ENCODE measurements at regions not wholly inside any gene's neighbourhood (a gene's known extent, or its start where the extent isn't known, plus 50 kb on each side); places are given as distances from the start of the nearest gene placed in this dataset.

DNA sequence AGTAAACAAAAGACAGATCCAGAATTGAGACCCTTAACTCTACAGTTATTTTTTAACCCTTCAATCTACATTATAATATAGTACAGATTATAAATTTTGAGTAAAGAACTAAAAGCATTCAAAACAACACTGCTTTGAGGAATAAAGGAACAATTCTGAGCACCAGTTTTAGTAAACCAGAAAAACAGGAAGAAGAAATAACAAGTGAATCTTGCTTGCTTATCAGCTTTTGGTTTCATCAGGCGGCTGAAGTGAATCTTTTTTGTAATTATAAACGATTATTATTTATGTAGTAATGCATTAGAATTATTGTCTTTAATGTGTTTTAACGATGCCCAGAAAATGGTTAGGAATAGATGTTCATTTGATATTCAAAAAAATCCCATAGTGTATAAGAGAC, 305.4 kb downstream of the ARAP2 start:
- TF ChIP-seq, protein P1, sequence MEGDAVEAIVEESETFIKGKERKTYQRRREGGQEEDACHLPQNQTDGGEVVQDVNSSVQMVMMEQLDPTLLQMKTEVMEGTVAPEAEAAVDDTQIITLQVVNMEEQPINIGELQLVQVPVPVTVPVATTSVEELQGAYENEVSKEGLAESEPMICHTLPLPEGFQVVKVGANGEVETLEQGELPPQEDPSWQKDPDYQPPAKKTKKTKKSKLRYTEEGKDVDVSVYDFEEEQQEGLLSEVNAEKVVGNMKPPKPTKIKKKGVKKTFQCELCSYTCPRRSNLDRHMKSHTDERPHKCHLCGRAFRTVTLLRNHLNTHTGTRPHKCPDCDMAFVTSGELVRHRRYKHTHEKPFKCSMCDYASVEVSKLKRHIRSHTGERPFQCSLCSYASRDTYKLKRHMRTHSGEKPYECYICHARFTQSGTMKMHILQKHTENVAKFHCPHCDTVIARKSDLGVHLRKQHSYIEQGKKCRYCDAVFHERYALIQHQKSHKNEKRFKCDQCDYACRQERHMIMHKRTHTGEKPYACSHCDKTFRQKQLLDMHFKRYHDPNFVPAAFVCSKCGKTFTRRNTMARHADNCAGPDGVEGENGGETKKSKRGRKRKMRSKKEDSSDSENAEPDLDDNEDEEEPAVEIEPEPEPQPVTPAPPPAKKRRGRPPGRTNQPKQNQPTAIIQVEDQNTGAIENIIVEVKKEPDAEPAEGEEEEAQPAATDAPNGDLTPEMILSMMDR (conservative IDR thresholded peaks at IDR 0.05; ENCODE audit: low read length): no peak
- no peak for TF ChIP-seq EZH2phosphoT487 (IDR thresholded peaks at IDR 0.05; ENCODE audit: borderline replicate concordance)

Measured in Loucy (cell line).